GM21515 (cell line): ENCODE measurements at regions not wholly inside any gene's neighbourhood (a gene's known extent, or its start where the extent isn't known, plus 50 kb on each side); places are given as distances from the start of the nearest gene placed in this dataset.

ENCODE experiments used
- ATAC-seq: cut with Tn5 transposase; IDR thresholded peaks from one replicate; pipeline ENCODE4 v1.9.1; 2021; ENCODE audit not compliant: unreplicated experiment

GRCh38 chr9:14967450-14968321 lies 57.5 kb upstream of the FREM1 start:
- no peak for ATAC-seq

- no peak for ATAC-seq
These were observed 52.1 kb upstream of the FREM1 start for GRCh38 chr9:14962193-14962882.

GRCh38 chr9:14961372-14962068 lies 51.3 kb upstream of the FREM1 start:
- ATAC-seq: no peak

- ATAC-seq: no peak
These were observed 50.7 kb upstream of the FREM1 start for GRCh38 chr9:14960881-14961280.
